ENCODE measurements at regions not wholly inside any gene's neighbourhood (a gene's known extent, or its start where the extent isn't known, plus 50 kb on each side); places are given as distances from the start of the nearest gene placed in this dataset.

DNA sequence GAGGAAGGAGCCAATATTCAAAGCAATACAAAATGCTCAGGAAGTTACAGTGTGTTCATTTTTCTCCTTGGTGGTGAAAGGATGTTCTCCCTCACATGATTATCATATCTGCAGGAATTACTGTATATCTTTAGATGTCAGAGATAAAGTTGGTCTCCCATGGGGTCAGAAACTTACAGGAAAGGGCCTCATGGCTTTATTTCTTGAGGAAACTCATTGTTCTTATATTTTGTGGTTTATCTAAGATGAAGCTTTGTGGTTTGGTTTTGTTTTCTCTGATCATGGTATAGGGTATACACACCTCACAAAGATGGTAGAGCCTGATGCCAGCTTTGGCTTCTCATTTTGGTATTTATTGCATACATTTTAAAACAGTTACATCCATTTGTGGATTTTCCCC lies 100.5 kb upstream of the STXBP5 start:
- Histone ChIP-seq H3K4me1 (ENCODE audit: insufficient read depth, low read length) (no peaks in the 10 kb centered on the region), H3K79me2 (ENCODE audit: low read length) (no peaks in the 10 kb centered on the region), H2AFZ (ENCODE audit: low read length) (no peak overlapping the region), H3K9me3 (ENCODE audit: low read length) (no peaks in the 10 kb centered on the region), H3F3A (ENCODE audit: low read length, unreplicated experiment) (no peaks in the 10 kb centered on the region), H3K4me3 (ENCODE audit: low read length) (no peak overlapping the region), H3K36me3 (ENCODE audit: low read depth, low read length) (no peaks in the 10 kb centered on the region), H3K27me3 (ENCODE audit: low read length) (no peaks in the 10 kb centered on the region), H3K4me2 (ENCODE audit: low read length) (no peak overlapping the region), H3K27ac (ENCODE audit: low read length) (no peak overlapping the region), H3K9me2 (replicated peaks; ENCODE audit: low read length) (no peaks in the 10 kb centered on the region), H3K9ac (ENCODE audit: low read length) (no peak overlapping the region), H4K20me1 (ENCODE audit: low read length) (no peaks in the 10 kb centered on the region)
- BruUV-seq (replicated peaks), result no TSS peak
- POLR2A ChIA-PET (ENCODE audit: unreplicated experiment), result no interaction called here
- TF ChIP-seq, protein P1, sequence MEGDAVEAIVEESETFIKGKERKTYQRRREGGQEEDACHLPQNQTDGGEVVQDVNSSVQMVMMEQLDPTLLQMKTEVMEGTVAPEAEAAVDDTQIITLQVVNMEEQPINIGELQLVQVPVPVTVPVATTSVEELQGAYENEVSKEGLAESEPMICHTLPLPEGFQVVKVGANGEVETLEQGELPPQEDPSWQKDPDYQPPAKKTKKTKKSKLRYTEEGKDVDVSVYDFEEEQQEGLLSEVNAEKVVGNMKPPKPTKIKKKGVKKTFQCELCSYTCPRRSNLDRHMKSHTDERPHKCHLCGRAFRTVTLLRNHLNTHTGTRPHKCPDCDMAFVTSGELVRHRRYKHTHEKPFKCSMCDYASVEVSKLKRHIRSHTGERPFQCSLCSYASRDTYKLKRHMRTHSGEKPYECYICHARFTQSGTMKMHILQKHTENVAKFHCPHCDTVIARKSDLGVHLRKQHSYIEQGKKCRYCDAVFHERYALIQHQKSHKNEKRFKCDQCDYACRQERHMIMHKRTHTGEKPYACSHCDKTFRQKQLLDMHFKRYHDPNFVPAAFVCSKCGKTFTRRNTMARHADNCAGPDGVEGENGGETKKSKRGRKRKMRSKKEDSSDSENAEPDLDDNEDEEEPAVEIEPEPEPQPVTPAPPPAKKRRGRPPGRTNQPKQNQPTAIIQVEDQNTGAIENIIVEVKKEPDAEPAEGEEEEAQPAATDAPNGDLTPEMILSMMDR (conservative IDR thresholded peaks at IDR 0.05; ENCODE audit: low read depth, low read length), result no peak
- no peak for TF ChIP-seq EZH2 (IDR thresholded peaks at IDR 0.05; ENCODE audit: low read length, unreplicated experiment)
- TF ChIP-seq EZH2phosphoT487 (IDR thresholded peaks at IDR 0.05; ENCODE audit: borderline replicate concordance, low read length), result no peak
- no peak for ATAC-seq
- CTCF ChIA-PET, result no interaction called here
- intact Hi-C loops (cut with micrococcal nuclease), result no loop called here
- DNase-seq, result no peak

DNA sequence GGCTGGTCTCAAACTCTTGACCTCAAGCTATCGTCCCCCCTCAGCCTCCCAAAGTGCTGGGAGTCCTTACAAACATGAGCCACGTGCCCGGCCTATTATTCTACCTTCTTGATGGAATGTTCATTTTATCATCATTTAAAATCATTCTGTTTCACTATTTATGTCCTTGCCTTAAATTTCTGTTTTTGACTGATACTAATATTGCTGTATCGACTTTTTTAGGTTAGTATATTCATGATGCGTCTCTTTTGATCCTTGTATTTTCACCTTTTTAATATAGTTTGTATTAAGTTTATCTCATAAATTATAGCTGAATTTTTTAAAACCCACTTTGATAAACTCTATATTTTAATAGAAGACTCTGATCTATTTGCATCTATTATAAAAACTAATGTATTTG lies 98.4 kb upstream of the STXBP5 start:
- Histone ChIP-seq H3K9me2 (replicated peaks; ENCODE audit: low read length) (no peaks in the 10 kb centered on the region), H3K9ac (ENCODE audit: low read length) (no peak overlapping the region), H4K20me1 (ENCODE audit: low read length) (no peaks in the 10 kb centered on the region), H3F3A (ENCODE audit: low read length, unreplicated experiment) (no peaks in the 10 kb centered on the region), H3K27ac (ENCODE audit: low read length) (no peak overlapping the region), H3K36me3 (ENCODE audit: low read depth, low read length) (no peaks in the 10 kb centered on the region), H3K4me2 (ENCODE audit: low read length) (no peak overlapping the region), H3K27me3 (ENCODE audit: low read length) (no peaks in the 10 kb centered on the region), H3K4me3 (ENCODE audit: low read length) (no peak overlapping the region), H2AFZ (ENCODE audit: low read length) (no peak overlapping the region), H3K79me2 (ENCODE audit: low read length) (no peaks in the 10 kb centered on the region), H3K9me3 (ENCODE audit: low read length) (no peaks in the 10 kb centered on the region), H3K4me1 (ENCODE audit: insufficient read depth, low read length) (no peaks in the 10 kb centered on the region)
- DNase-seq (no peak), ATAC-seq (no peak)
- CTCF ChIA-PET, result no interaction called here
- BruUV-seq (replicated peaks), result no TSS peak
- no peak for TF ChIP-seq EZH2 (IDR thresholded peaks at IDR 0.05; ENCODE audit: low read length, unreplicated experiment)
- TF ChIP-seq, protein P1 (conservative IDR thresholded peaks at IDR 0.05; ENCODE audit: low read depth, low read length), result no peak
- no peak for TF ChIP-seq EZH2phosphoT487 (IDR thresholded peaks at IDR 0.05; ENCODE audit: borderline replicate concordance, low read length)
- intact Hi-C loops (cut with micrococcal nuclease), result no loop called here
- POLR2A ChIA-PET (ENCODE audit: unreplicated experiment), result no interaction called here

DNA sequence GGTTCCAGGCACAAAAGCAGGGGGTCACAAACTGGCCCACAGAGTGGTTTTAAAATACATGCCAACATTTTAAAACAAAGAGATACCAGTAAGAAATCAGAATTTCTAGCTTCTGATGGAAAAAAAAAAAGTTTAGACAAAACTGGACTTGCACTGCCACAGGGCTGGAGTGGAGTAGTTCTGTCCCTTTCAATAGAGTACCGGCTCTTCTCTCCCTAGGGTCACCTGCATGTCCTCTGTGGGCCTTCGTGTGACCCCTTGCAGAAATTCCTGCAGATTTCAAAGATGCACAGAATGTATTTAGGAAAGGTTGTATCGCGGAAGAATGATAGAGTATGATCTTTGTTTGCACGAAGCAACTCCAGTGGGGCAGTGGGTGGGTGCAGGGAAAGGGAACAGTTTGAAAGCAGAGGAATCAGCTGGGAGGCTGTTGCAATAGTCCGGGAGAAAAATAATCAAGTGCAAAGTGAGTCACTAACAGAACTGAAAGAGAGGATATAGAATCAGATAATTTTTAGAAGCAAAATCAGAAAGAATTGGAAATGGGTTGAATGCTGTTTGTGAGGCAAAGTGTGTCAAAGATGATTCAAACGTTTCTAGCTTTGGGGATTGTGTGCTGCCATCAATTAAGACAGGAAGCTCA lies 97.3 kb upstream of the STXBP5 start:
- ChIA-PET CTCF (no interaction called here), POLR2A (ENCODE audit: unreplicated experiment) (no interaction called here)
- no peaks in the 10 kb centered on the region for H3F3A ChIP-seq (ENCODE audit: low read length, unreplicated experiment)
- H3K79me2 ChIP-seq (ENCODE audit: low read length), result no peaks in the 10 kb centered on the region
- DNase-seq, result no peak
- no peaks in the 10 kb centered on the region for H3K9me2 ChIP-seq (replicated peaks; ENCODE audit: low read length)
- H4K20me1 ChIP-seq (ENCODE audit: low read length), result no peaks in the 10 kb centered on the region
- no peaks in the 10 kb centered on the region for H3K27me3 ChIP-seq (ENCODE audit: low read length)
- intact Hi-C loops (cut with micrococcal nuclease), result no loop called here
- BruUV-seq (replicated peaks), result no TSS peak
- no peak overlapping the region for H3K9ac ChIP-seq (ENCODE audit: low read length)
- H3K4me1 ChIP-seq (ENCODE audit: insufficient read depth, low read length), result no peaks in the 10 kb centered on the region
- ATAC-seq, result no peak
- no peak overlapping the region for H2AFZ ChIP-seq (ENCODE audit: low read length)
- H3K9me3 ChIP-seq (ENCODE audit: low read length), result no peaks in the 10 kb centered on the region
- H3K4me2 ChIP-seq (ENCODE audit: low read length), result no peak overlapping the region
- H3K36me3 ChIP-seq (ENCODE audit: low read depth, low read length), result no peaks in the 10 kb centered on the region
- TF ChIP-seq EZH2phosphoT487 (IDR thresholded peaks at IDR 0.05; ENCODE audit: borderline replicate concordance, low read length) (no peak), EZH2 (IDR thresholded peaks at IDR 0.05; ENCODE audit: low read length, unreplicated experiment) (no peak)
- TF ChIP-seq, protein P1 (conservative IDR thresholded peaks at IDR 0.05; ENCODE audit: low read depth, low read length), result no peak
- H3K4me3 ChIP-seq (ENCODE audit: low read length), result no peak overlapping the region
- H3K27ac ChIP-seq (ENCODE audit: low read length), result no peak overlapping the region

All from PC-3 (cell line).